ENCODE measurements at regions not wholly inside any gene's neighbourhood (a gene's known extent, or its start where the extent isn't known, plus 50 kb on each side); places are given as distances from the start of the nearest gene placed in this dataset.

GRCh38 chr1:55348356-55348755 is 133.2 kb upstream of the USP24 start:
- no peak for TF ChIP-seq CTCF (IDR thresholded peaks at IDR 0.05; ENCODE audit: unreplicated experiment)
- H3K9me3 Mint-ChIP-seq (ENCODE audit: unreplicated experiment) = no peaks in the 10 kb centered on the region
- ChIA-PET POLR2A (no interaction called here), CTCF (interaction anchor here (0.5 kb wide), 1 partner anchor 1228 kb away, joined by 3 read pairs; no protein-coding TSS in a partner anchor)
- H3K36me3 Mint-ChIP-seq (ENCODE audit: insufficient read depth, unreplicated experiment) = no peaks in the 10 kb centered on the region
- intact Hi-C loops (cut with micrococcal nuclease) = no loop called here
- BruUV-seq (replicated peaks) = no TSS peak
- no peak for DNase-seq (ENCODE audit: unreplicated experiment)
- H3K4me1 Mint-ChIP-seq (ENCODE audit: insufficient read depth, unreplicated experiment) = no peaks in the 10 kb centered on the region
- H3K27me3 Mint-ChIP-seq (ENCODE audit: insufficient read depth, unreplicated experiment) = no peaks in the 10 kb centered on the region
- no peak overlapping the region for H3K27ac Mint-ChIP-seq (ENCODE audit: low read depth, unreplicated experiment)
- H3K4me3 Mint-ChIP-seq (ENCODE audit: unreplicated experiment) = no peak overlapping the region

DNA sequence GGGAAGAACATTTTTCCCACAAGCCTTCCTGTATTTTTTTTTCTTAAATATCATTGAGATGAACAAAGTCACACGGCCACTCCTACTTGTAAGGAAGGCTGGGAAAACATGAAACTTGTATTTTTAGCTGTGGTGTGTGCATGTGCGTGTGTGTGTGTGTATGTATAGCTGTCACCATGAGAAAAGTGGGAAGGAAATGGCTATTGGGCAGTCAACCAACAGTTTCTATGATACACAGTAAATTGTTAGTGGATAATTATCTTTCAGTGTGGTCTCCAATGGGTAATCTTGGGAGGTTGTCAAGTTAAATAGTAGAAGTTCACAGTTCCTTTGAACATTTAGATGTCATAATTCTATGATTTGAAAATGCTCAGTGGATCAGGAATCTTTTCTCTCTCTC is 132.7 kb upstream of the USP24 start:
- H3K27ac Mint-ChIP-seq (ENCODE audit: low read depth, unreplicated experiment) = no peak overlapping the region
- TF ChIP-seq CTCF (IDR thresholded peaks at IDR 0.05; ENCODE audit: unreplicated experiment) = no peak
- no peaks in the 10 kb centered on the region for H3K9me3 Mint-ChIP-seq (ENCODE audit: unreplicated experiment)
- H3K27me3 Mint-ChIP-seq (ENCODE audit: insufficient read depth, unreplicated experiment) = no peaks in the 10 kb centered on the region
- intact Hi-C loops (cut with micrococcal nuclease) = no loop called here
- DNase-seq (ENCODE audit: unreplicated experiment) = no peak
- POLR2A ChIA-PET = no interaction called here
- H3K4me1 Mint-ChIP-seq (ENCODE audit: insufficient read depth, unreplicated experiment) = no peaks in the 10 kb centered on the region
- CTCF ChIA-PET = no interaction called here
- BruUV-seq (replicated peaks) = no TSS peak
- no peak overlapping the region for H3K4me3 Mint-ChIP-seq (ENCODE audit: unreplicated experiment)
- H3K36me3 Mint-ChIP-seq (ENCODE audit: insufficient read depth, unreplicated experiment) = no peaks in the 10 kb centered on the region

- DNase-seq (ENCODE audit: unreplicated experiment) = no peak
- H3K27me3 Mint-ChIP-seq (ENCODE audit: insufficient read depth, unreplicated experiment) = no peaks in the 10 kb centered on the region
- TF ChIP-seq CTCF (IDR thresholded peaks at IDR 0.05; ENCODE audit: unreplicated experiment) = no peak
- H3K9me3 Mint-ChIP-seq (ENCODE audit: unreplicated experiment) = no peaks in the 10 kb centered on the region
- H3K27ac Mint-ChIP-seq (ENCODE audit: low read depth, unreplicated experiment) = no peak overlapping the region
- intact Hi-C loops (cut with micrococcal nuclease) = no loop called here
- no peaks in the 10 kb centered on the region for H3K36me3 Mint-ChIP-seq (ENCODE audit: insufficient read depth, unreplicated experiment)
- POLR2A ChIA-PET = no interaction called here
- CTCF ChIA-PET = no interaction called here
- BruUV-seq (replicated peaks) = no TSS peak
- no peaks in the 10 kb centered on the region for H3K4me1 Mint-ChIP-seq (ENCODE audit: insufficient read depth, unreplicated experiment)
- H3K4me3 Mint-ChIP-seq (ENCODE audit: unreplicated experiment) = no peak overlapping the region
These were observed 131.9 kb upstream of the USP24 start for GRCh38 chr1:55347041-55347440.

GRCh38 chr1:55346586-55346985 is 131.4 kb upstream of the USP24 start:
- no peaks in the 10 kb centered on the region for H3K4me1 Mint-ChIP-seq (ENCODE audit: insufficient read depth, unreplicated experiment)
- no peak for TF ChIP-seq CTCF (IDR thresholded peaks at IDR 0.05; ENCODE audit: unreplicated experiment)
- POLR2A ChIA-PET = no interaction called here
- no peak overlapping the region for H3K27ac Mint-ChIP-seq (ENCODE audit: low read depth, unreplicated experiment)
- BruUV-seq (replicated peaks) = no TSS peak
- no peak overlapping the region for H3K4me3 Mint-ChIP-seq (ENCODE audit: unreplicated experiment)
- H3K9me3 Mint-ChIP-seq (ENCODE audit: unreplicated experiment) = no peaks in the 10 kb centered on the region
- no peaks in the 10 kb centered on the region for H3K27me3 Mint-ChIP-seq (ENCODE audit: insufficient read depth, unreplicated experiment)
- intact Hi-C loops (cut with micrococcal nuclease) = no loop called here
- CTCF ChIA-PET = no interaction called here
- no peaks in the 10 kb centered on the region for H3K36me3 Mint-ChIP-seq (ENCODE audit: insufficient read depth, unreplicated experiment)
- DNase-seq (ENCODE audit: unreplicated experiment) = no peak

Data from MCF 10A (cell line).